ENCODE measurements at regions not wholly inside any gene's neighbourhood (a gene's known extent, or its start where the extent isn't known, plus 50 kb on each side); places are given as distances from the start of the nearest gene placed in this dataset.

GRCh38 chr5:62794456-62794855, 215.8 kb downstream of the LRRC70 start:
- TF ChIP-seq EP300 (IDR thresholded peaks at IDR 0.05) (no peak), CTCF (IDR thresholded peaks at IDR 0.05) (no peak), POLR2AphosphoS5 (IDR thresholded peaks at IDR 0.05) (no peak), POLR2A (IDR thresholded peaks at IDR 0.05) (no peak)
- 50% methylated on average over 4 of the region's 4 CpGs for WGBS

GRCh38 chr5:62791059-62791458, 212.4 kb downstream of the LRRC70 start:
- 63% methylated on average over 2 of the region's 2 CpGs for WGBS
- TF ChIP-seq POLR2AphosphoS5 (IDR thresholded peaks at IDR 0.05) (no peak), CTCF (IDR thresholded peaks at IDR 0.05) (no peak)
- H3K27me3 ChIP-seq: no peaks in the 10 kb centered on the region
- H3K4me3 ChIP-seq: no peak overlapping the region
- peaks cover 7% of the 10 kb centered on the region for H3K9me3 ChIP-seq
- no peaks in the 10 kb centered on the region for H3K36me3 ChIP-seq
- no peak for DNase-seq (ENCODE audit: low spot score in 2 of 2)
- H3K4me1 ChIP-seq: no peaks in the 10 kb centered on the region
- H3K27ac ChIP-seq: no peak overlapping the region

More at GRCh38 chr5:62794456-62794855, 215.8 kb downstream of the LRRC70 start:
- H3K27ac ChIP-seq: no peak overlapping the region
- no peak overlapping the region for H3K4me3 ChIP-seq
- H3K36me3 ChIP-seq: no peaks in the 10 kb centered on the region
- H3K27me3 ChIP-seq: no peaks in the 10 kb centered on the region
- no peak for DNase-seq (ENCODE audit: low spot score in 2 of 2)
- no peaks in the 10 kb centered on the region for H3K4me1 ChIP-seq
- H3K9me3 ChIP-seq: peaks cover 17% of the 10 kb centered on the region

GRCh38 chr5:62790348-62790747, 211.7 kb downstream of the LRRC70 start:
- Histone ChIP-seq H3K4me3 (no peak overlapping the region), H3K36me3 (no peaks in the 10 kb centered on the region), H3K27ac (no peak overlapping the region), H3K9me3 (no peaks in the 10 kb centered on the region), H3K4me1 (no peaks in the 10 kb centered on the region), H3K27me3 (no peaks in the 10 kb centered on the region)
- TF ChIP-seq CTCF (IDR thresholded peaks at IDR 0.05) (no peak), POLR2A (IDR thresholded peaks at IDR 0.05) (no peak), POLR2AphosphoS5 (IDR thresholded peaks at IDR 0.05) (no peak), EP300 (IDR thresholded peaks at IDR 0.05) (no peak)
- DNase-seq (ENCODE audit: low spot score in 2 of 2): no peak
- 17% methylated on average over 1 of the region's 1 CpG for WGBS

- DNase-seq (ENCODE audit: low spot score in 2 of 2): no peak
- Histone ChIP-seq H3K9me3 (no peaks in the 10 kb centered on the region), H3K27ac (no peak overlapping the region), H3K4me3 (no peak overlapping the region), H3K4me1 (no peaks in the 10 kb centered on the region), H3K36me3 (no peaks in the 10 kb centered on the region), H3K27me3 (no peaks in the 10 kb centered on the region)
- WGBS: 55% methylated on average over 1 of the region's 1 CpG
- TF ChIP-seq POLR2A (IDR thresholded peaks at IDR 0.05) (no peak), EP300 (IDR thresholded peaks at IDR 0.05) (no peak), CTCF (IDR thresholded peaks at IDR 0.05) (no peak), POLR2AphosphoS5 (IDR thresholded peaks at IDR 0.05) (no peak)
Observed at GRCh38 chr5:62786099-62786498, 207.5 kb downstream of the LRRC70 start.

GRCh38 chr5:62785588-62785987, 207.0 kb downstream of the LRRC70 start:
- Histone ChIP-seq H3K27me3 (no peaks in the 10 kb centered on the region), H3K4me3 (no peak overlapping the region), H3K36me3 (no peaks in the 10 kb centered on the region), H3K9me3 (no peaks in the 10 kb centered on the region), H3K27ac (no peak overlapping the region), H3K4me1 (no peaks in the 10 kb centered on the region)
- WGBS: 91% methylated on average over 6 of the region's 6 CpGs
- no peak for DNase-seq (ENCODE audit: low spot score in 2 of 2)
- TF ChIP-seq POLR2A (IDR thresholded peaks at IDR 0.05): no peak
- no peak for TF ChIP-seq POLR2AphosphoS5 (IDR thresholded peaks at IDR 0.05)

GRCh38 chr5:62783374-62784057, 204.9 kb downstream of the LRRC70 start:
- Histone ChIP-seq H3K9me3 (no peaks in the 10 kb centered on the region), H3K4me1 (no peaks in the 10 kb centered on the region), H3K36me3 (no peaks in the 10 kb centered on the region), H3K4me3 (no peak overlapping the region), H3K27me3 (no peaks in the 10 kb centered on the region), H3K27ac (no peak overlapping the region)
- no peak for DNase-seq (ENCODE audit: low spot score in 2 of 2)
- 68% methylated on average over 5 of the region's 5 CpGs for WGBS
- TF ChIP-seq POLR2AphosphoS5 (IDR thresholded peaks at IDR 0.05) (no peak), CTCF (IDR thresholded peaks at IDR 0.05) (no peak), EP300 (IDR thresholded peaks at IDR 0.05) (no peak), POLR2A (IDR thresholded peaks at IDR 0.05) (no peak)

Measured in suprapubic skin (tissue), 4 donors.